HCT116 (cell line): ENCODE measurements at regions not wholly inside any gene's neighbourhood (a gene's known extent, or its start where the extent isn't known, plus 50 kb on each side); places are given as distances from the start of the nearest gene placed in this dataset.

Experiments
- ATAC-seq: fragments of 200-7000 bp; cut with Tn5 transposase; 2 replicates; pipeline ENCODE4 v1.9.1; 2020; ENCODE audit warnings: mild to moderate bottlenecking, moderate library complexity
- BruUV-seq: library from RNA; stranded (reverse); fragments of 400-500 nt; replicated peaks from 2 replicates; lab custom pipeline; 2021; lab: Mats Ljungman, UMichigan
- CTCF ChIA-PET: fragments of 300-600 bp; sonication (Branson Sonifier 250); formaldehyde crosslinking; loops from one replicate; lab custom pipeline; 2021; ENCODE audit warnings: antibody characterized with exemption; lab: Charles Lee
- POLR2A ChIA-PET: fragments of 300-600, 350-600 bp; sonication (Branson Sonifier 250); formaldehyde crosslinking; loops from one replicate; lab custom pipeline; 2021; ENCODE audit warnings: antibody characterized with exemption; lab: Charles Lee
- RAD21 ChIA-PET, 2 experiments: fragments of 300-600 bp; sonication (Branson Sonifier 250); formaldehyde crosslinking; loops; one replicate each; lab custom pipeline; 2023; ENCODE audit warnings: low total read pairs in 2 of 2; ENCODE audit not compliant: uncharacterized antibody in 2 of 2, unreplicated experiment in 2 of 2, low non-redundant PET in 1 of 2; lab: Charles Lee
- DNase-seq: peaks from one replicate; pipeline ENCODE4 v3.0.0-alpha.2; 2010; ENCODE audit warnings: low read depth, low spot score
- H2AFZ ChIP-seq: fragments of 200-600 bp; shearing (Covaris generic), sonication (generic); 2 replicates; pipeline ENCODE4 v1.6.1; 2017; ENCODE audit warnings: low read depth, mixed run types, mixed read lengths, antibody characterized with exemption, low read length; ENCODE audit not compliant: poor library complexity, severe bottlenecking
- H3K27ac ChIP-seq: 2 replicates; pipeline ENCODE4 v1.5.1; 2012; ENCODE audit warnings: low read depth, low read length
- H3K27me3 ChIP-seq: fragments of 200-600 bp; sonication (generic); 2 replicates; pipeline ENCODE4 v1.6.1; 2016; ENCODE audit warnings: mixed run types, low read length, mixed read lengths; ENCODE audit not compliant: insufficient read depth
- H3K36me3 ChIP-seq, 2 experiments: fragments of 200-500 bp in 1 of 2; fragments of 200-600 bp in 1 of 2; sonication (Bioruptor generic) in 1 of 2; sonication (generic) in 1 of 2; 2 replicates each; pipeline versions ENCODE4 v1.5.1 to v1.6.1; 2014 to 2016; ENCODE audit warnings: low read length in 2 of 2, inconsistent platforms in 1 of 2, mixed read lengths in 1 of 2, mixed run types in 1 of 2; ENCODE audit not compliant: insufficient read depth in 2 of 2, control insufficient read depth in 1 of 2
- H3K4me1 ChIP-seq, 2 experiments: fragments of 200-600 bp in 1 of 2; sonication (generic) in 1 of 2; 2 replicates each; pipeline versions ENCODE4 v1.5.1 to v1.6.1; 2012 to 2017; ENCODE audit warnings: low read length in 2 of 2, inconsistent platforms in 1 of 2, mild to moderate bottlenecking in 1 of 2, mixed read lengths in 1 of 2, mixed run types in 1 of 2, moderate library complexity in 1 of 2; ENCODE audit not compliant: insufficient read depth in 2 of 2, control insufficient read depth in 1 of 2
- H3K4me2 ChIP-seq: fragments of 200-600 bp; sonication (generic); 2 replicates; pipeline ENCODE4 v1.6.1; 2017; ENCODE audit warnings: mixed run types, low read length, mixed read lengths
- H3K4me3 ChIP-seq, 2 experiments: fragments of 200-600 bp in 1 of 2; sonication (generic) in 1 of 2; replicated peaks in 1 of 2; 2 replicates each; pipeline ENCODE4 v1.5.1; 2011 to 2016; ENCODE audit warnings: low read length in 2 of 2, control low read depth in 1 of 2, low read depth in 1 of 2, mild to moderate bottlenecking in 1 of 2, mixed read lengths in 1 of 2, mixed run types in 1 of 2
- H3K79me2 ChIP-seq: fragments of 200-600 bp; sonication (generic); 2 replicates; pipeline ENCODE4 v1.6.1; 2017; ENCODE audit warnings: mild to moderate bottlenecking, mixed run types, low read length, moderate library complexity, mixed read lengths; ENCODE audit not compliant: insufficient read depth
- H3K9ac ChIP-seq: fragments of 200-600 bp; sonication (generic); 2 replicates; pipeline ENCODE4 v1.6.1; 2016; ENCODE audit warnings: low read length, mixed read lengths
- H3K9me2 ChIP-seq: fragments of 200-600 bp; sonication (generic), shearing (Covaris generic); 2 replicates; pipeline ENCODE4 v1.6.1; 2017; ENCODE audit warnings: mixed run types, mild to moderate bottlenecking, moderate library complexity; ENCODE audit not compliant: insufficient read depth
- H3K9me3 ChIP-seq, 2 experiments: fragments of 200-500 bp in 1 of 2; fragments of 200-600 bp in 1 of 2; sonication (Bioruptor generic) in 1 of 2; sonication (generic) in 1 of 2; 2 replicates each; pipeline ENCODE4 v1.6.1; 2014 to 2017; ENCODE audit warnings: low read length in 2 of 2, mixed read lengths in 2 of 2, inconsistent platforms in 1 of 2, low read depth in 1 of 2, mild to moderate bottlenecking in 1 of 2, mixed run types in 1 of 2, moderate library complexity in 1 of 2; ENCODE audit not compliant: control insufficient read depth in 1 of 2, insufficient read depth in 1 of 2
- H4K20me1 ChIP-seq: fragments of 200-600 bp; sonication (generic), shearing (Covaris generic); 2 replicates; pipeline ENCODE4 v1.6.1; 2017; ENCODE audit warnings: mixed run types, mild to moderate bottlenecking, moderate library complexity; ENCODE audit not compliant: insufficient read depth
- ATF3 ChIP-seq: IDR thresholded peaks from 2 replicates; pipeline ENCODE4 v1.6.1; 2012
- CEBPB ChIP-seq: IDR thresholded peaks from 2 replicates; pipeline ENCODE4 v1.6.1; 2012; ENCODE audit warnings: low read depth
- EZH2 ChIP-seq: fragments of 200-600 bp; sonication (generic); IDR thresholded peaks from 2 replicates; pipeline ENCODE4 v1.6.1; 2017; ENCODE audit warnings: antibody characterized with exemption, mixed run types
- FOSL1 ChIP-seq: IDR thresholded peaks from 2 replicates; pipeline ENCODE4 v1.6.1; 2012; ENCODE audit warnings: low read depth
- POLR2A ChIP-seq: IDR thresholded peaks from 2 replicates; pipeline ENCODE4 v1.7.0; 2011; ENCODE audit warnings: borderline replicate concordance; ENCODE audit not compliant: insufficient read depth, insufficient read length; ENCODE audit errors: extremely low read depth
- POLR2AphosphoS5 ChIP-seq: IDR thresholded peaks from 2 replicates; pipeline ENCODE4 v1.6.1; 2011; ENCODE audit warnings: mild to moderate bottlenecking, low read depth, low read length, moderate library complexity
- RAD21 ChIP-seq: IDR thresholded peaks from 2 replicates; pipeline ENCODE4 v1.6.1; 2012; ENCODE audit warnings: low read depth, mild to moderate bottlenecking
- REST ChIP-seq: IDR thresholded peaks from 2 replicates; pipeline ENCODE4 v1.6.1; 2012; ENCODE audit warnings: low read depth
- SIN3A ChIP-seq: IDR thresholded peaks from 2 replicates; pipeline ENCODE4 v1.6.1; 2012; ENCODE audit warnings: low read depth
- SRF ChIP-seq: IDR thresholded peaks from 2 replicates; pipeline ENCODE4 v1.6.1; 2012; ENCODE audit warnings: low read depth
- ZBTB33 ChIP-seq: IDR thresholded peaks from 2 replicates; pipeline ENCODE4 v1.6.1; 2011; ENCODE audit warnings: mild to moderate bottlenecking, low read length, moderate library complexity; ENCODE audit not compliant: insufficient replicate concordance; ENCODE audit errors: extremely low read depth
- ZFX ChIP-seq: fragments of 450-650 bp; IDR thresholded peaks from 2 replicates; pipeline ENCODE4 v1.6.1; 2017
- ZNF274 ChIP-seq: fragments of 200-500 bp; sonication (Bioruptor generic); IDR thresholded peaks from 2 replicates; pipeline ENCODE4 v1.6.1; 2014; ENCODE audit warnings: mild to moderate bottlenecking, low read depth, low read length, inconsistent platforms
- intact Hi-C: fragments of 100-400 bp; cut with micrococcal nuclease; formaldehyde crosslinking; loops from 2 replicates; pipeline ENCODE4 v1.10.0; 2022

- DNase-seq (no peak), ATAC-seq (no peak)
- Histone ChIP-seq H2AFZ (no peak overlapping the region), H3K9me2 (no peaks in the 10 kb centered on the region), H3K27me3 (peaks cover 53% of the 10 kb centered on the region), H3K4me1 (no peaks in the 10 kb centered on the region), H3K9ac (no peak overlapping the region), H3K4me3 (no peak overlapping the region), H3K79me2 (no peaks in the 10 kb centered on the region), H4K20me1 (no peaks in the 10 kb centered on the region), H3K9me3 (no peaks in the 10 kb centered on the region), H3K36me3 (no peaks in the 10 kb centered on the region), H3K27ac (no peak overlapping the region), H3K4me2 (no peak overlapping the region)
- ChIA-PET POLR2A (no interaction called here), CTCF (no interaction called here), RAD21 (no interaction called here)
- intact Hi-C loops, result no loop called here
- no peak for TF ChIP-seq ATF3
- no peak for TF ChIP-seq SIN3A
- no peak for TF ChIP-seq ZNF274
- no peak for TF ChIP-seq ZBTB33
- no peak for TF ChIP-seq POLR2AphosphoS5
- no peak for TF ChIP-seq EZH2
- TF ChIP-seq REST, result no peak
- TF ChIP-seq RAD21, result no peak
- no peak for TF ChIP-seq FOSL1
- TF ChIP-seq CEBPB, result no peak
- no peak for TF ChIP-seq POLR2A
- no peak for TF ChIP-seq SRF
- no peak for TF ChIP-seq ZFX
- BruUV-seq, result no TSS peak
Observed at GRCh38 chr17:77656054-77656453, 302.4 kb upstream of the TNRC6C start.
